WTC11 (cell line): ENCODE measurements at regions not wholly inside any gene's neighbourhood (a gene's known extent, or its start where the extent isn't known, plus 50 kb on each side); places are given as distances from the start of the nearest gene placed in this dataset.
A peak's percentile ranks its signal among the peaks of the same experiment; 100 is the strongest.

ENCODE experiments used
- ATAC-seq: fragments of 200-7000 bp; cut with Tn5 transposase; 2 replicates; pipeline ENCODE4 v1.10.0; 2021; ENCODE audit warnings: mild to moderate bottlenecking, moderate library complexity
- CTCF ChIA-PET: fragments of 300-600 bp; sonication (Branson Sonifier 250); formaldehyde crosslinking; loops from one replicate; lab custom pipeline; 2021; ENCODE audit warnings: antibody characterized with exemption; lab: Charles Lee
- POLR2A ChIA-PET: fragments of 350-600 bp; sonication (Branson Sonifier 250); formaldehyde crosslinking; loops from one replicate; lab custom pipeline; 2021; ENCODE audit warnings: antibody characterized with exemption; lab: Charles Lee
- DNase-seq: peaks from one replicate; pipeline ENCODE4 v3.0.0; 2021; ENCODE audit warnings: low spot score
- H3K27ac Mint-ChIP-seq: 2 replicates; pipeline ENCODE4 v1.8.0; 2021; ENCODE audit warnings: mixed read lengths
- H3K27me3 Mint-ChIP-seq: 2 replicates; pipeline ENCODE4 v1.8.0; 2021; ENCODE audit warnings: low read depth, mild to moderate bottlenecking, moderate library complexity, mixed read lengths
- H3K36me3 Mint-ChIP-seq: 2 replicates; pipeline ENCODE4 v1.8.0; 2021; ENCODE audit warnings: mixed read lengths
- H3K4me1 Mint-ChIP-seq: 2 replicates; pipeline ENCODE4 v1.8.0; 2022; ENCODE audit warnings: mixed read lengths
- H3K4me3 Mint-ChIP-seq: 2 replicates; pipeline ENCODE4 v1.8.0; 2021; ENCODE audit warnings: mild to moderate bottlenecking, moderate library complexity, mixed read lengths
- H3K9me3 Mint-ChIP-seq: 2 replicates; pipeline ENCODE4 v1.8.0; 2021; ENCODE audit warnings: mixed read lengths
- ATF1 ChIP-seq: sonication (generic); formaldehyde crosslinking; IDR thresholded peaks from 2 replicates; pipeline ENCODE4 v1.8.1; 2023; ENCODE audit warnings: mild to moderate bottlenecking, moderate library complexity, missing genetic modification reagents
- CREM ChIP-seq: sonication (generic); formaldehyde crosslinking; IDR thresholded peaks from 2 replicates; pipeline ENCODE4 v1.8.1; 2022; ENCODE audit warnings: mild to moderate bottlenecking, missing genetic modification reagents, moderate library complexity
- CTCF ChIP-seq: fragments of 200-600 bp; IDR thresholded peaks from 2 replicates; pipeline ENCODE4 v1.8.0; 2022; ENCODE audit warnings: antibody characterized with exemption
- EMX1 ChIP-seq: fragments of 250-450 bp; sonication (Bioruptor Pico); IDR thresholded peaks from 2 replicates; pipeline ENCODE4 v1.8.0; 2021; ENCODE audit warnings: mild to moderate bottlenecking
- ERG ChIP-seq: fragments of 250-450 bp; sonication (Bioruptor Pico); IDR thresholded peaks from 2 replicates; pipeline ENCODE4 v1.8.0; 2021; ENCODE audit warnings: mild to moderate bottlenecking
- ETV6 ChIP-seq: sonication (generic); formaldehyde crosslinking; IDR thresholded peaks from 2 replicates; pipeline ENCODE4 v1.8.1; 2022; ENCODE audit warnings: mild to moderate bottlenecking, missing genetic modification reagents
- GABPB1 ChIP-seq: sonication (generic); formaldehyde crosslinking; IDR thresholded peaks from 2 replicates; pipeline ENCODE4 v1.8.1; 2023; ENCODE audit warnings: mild to moderate bottlenecking, missing genetic modification reagents
- NFATC4 ChIP-seq: fragments of 250-450 bp; sonication (Bioruptor Pico); IDR thresholded peaks from 2 replicates; pipeline ENCODE4 v1.9.0; 2021; ENCODE audit warnings: mild to moderate bottlenecking
- NR3C1 ChIP-seq: sonication (generic); formaldehyde crosslinking; conservative IDR thresholded peaks from 2 replicates; pipeline ENCODE4 v1.8.1; 2023; ENCODE audit warnings: low read depth, mild to moderate bottlenecking, missing genetic modification reagents
- OVOL2 ChIP-seq: fragments of 250-450 bp; sonication (Bioruptor Pico); IDR thresholded peaks from 2 replicates; pipeline ENCODE4 v1.9.0; 2021; ENCODE audit warnings: mild to moderate bottlenecking, borderline replicate concordance
- PRRX2 ChIP-seq: fragments of 250-450 bp; sonication (Bioruptor Pico); IDR thresholded peaks from 2 replicates; pipeline ENCODE4 v1.8.0; 2021; ENCODE audit warnings: mild to moderate bottlenecking
- RORB ChIP-seq: fragments of 250-450 bp; sonication (Bioruptor Pico); IDR thresholded peaks from 2 replicates; pipeline ENCODE4 v1.9.0; 2021; ENCODE audit warnings: mild to moderate bottlenecking
- TP53 ChIP-seq: sonication (generic); formaldehyde crosslinking; IDR thresholded peaks from 2 replicates; pipeline ENCODE4 v1.8.1; 2023; ENCODE audit warnings: mild to moderate bottlenecking, missing genetic modification reagents
- ZNF219 ChIP-seq: sonication (generic); formaldehyde crosslinking; IDR thresholded peaks from 2 replicates; pipeline ENCODE4 v1.8.0; 2023; ENCODE audit warnings: missing genetic modification reagents, mild to moderate bottlenecking, borderline replicate concordance
- ZNF281 ChIP-seq: sonication (generic); formaldehyde crosslinking; IDR thresholded peaks from 2 replicates; pipeline ENCODE4 v1.8.0; 2023; ENCODE audit warnings: mild to moderate bottlenecking, missing genetic modification reagents
- ZNF317 ChIP-seq: sonication (generic); formaldehyde crosslinking; IDR thresholded peaks from 2 replicates; pipeline ENCODE4 v1.8.1; 2023; ENCODE audit warnings: low read depth, mild to moderate bottlenecking, moderate library complexity, missing genetic modification reagents, borderline replicate concordance
- ZNF532 ChIP-seq: fragments of 250-450 bp; sonication (Bioruptor Pico); IDR thresholded peaks from 2 replicates; pipeline ENCODE4 v1.9.0; 2021; ENCODE audit warnings: mild to moderate bottlenecking, borderline replicate concordance
- TF ChIP-seq, protein P1 (sequence below): fragments of 250-450 bp; sonication (Bioruptor Pico); IDR thresholded peaks from 2 replicates; pipeline ENCODE4 v1.9.0; 2021; ENCODE audit warnings: mild to moderate bottlenecking
- TF ChIP-seq, protein P2 (sequence below): sonication (generic); formaldehyde crosslinking; IDR thresholded peaks from 2 replicates; pipeline ENCODE4 v1.8.1; 2023; ENCODE audit warnings: mild to moderate bottlenecking, missing genetic modification reagents
- TF ChIP-seq, protein P3 (sequence below): sonication (generic); formaldehyde crosslinking; IDR thresholded peaks from 2 replicates; pipeline ENCODE4 v1.8.1; 2022; ENCODE audit warnings: low read depth, missing genetic modification reagents, borderline replicate concordance

DNA sequence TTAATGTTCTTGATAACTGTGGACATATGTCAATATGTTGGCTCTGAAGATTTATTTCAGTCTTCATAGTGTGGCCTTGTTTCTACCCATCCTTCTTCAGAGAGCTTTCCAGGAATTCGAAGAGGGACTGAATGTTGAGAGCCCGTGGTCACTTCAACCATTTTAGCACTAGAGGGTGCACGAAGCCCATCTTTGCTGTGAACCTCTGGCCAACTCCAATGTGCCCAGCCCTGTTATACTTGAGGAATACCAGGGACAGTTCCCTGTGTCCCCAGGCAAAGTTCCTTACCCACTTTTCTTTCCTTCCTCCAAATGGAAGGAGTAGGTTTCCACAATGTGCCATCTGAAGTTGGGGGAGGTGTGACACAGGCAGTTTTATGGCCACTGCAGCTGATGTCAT lies 603.5 kb downstream of the RPL10L start:
- POLR2A ChIA-PET = no interaction called here
- ATAC-seq = no peak
- Mint-ChIP-seq H3K4me3 (no peak overlapping the region), H3K27ac (no peak overlapping the region), H3K27me3 (no peaks in the 10 kb centered on the region), H3K4me1 (0 out of 2 replicates have a peak, but pooled peaks cover 5% of the 10 kb centered on the region), H3K36me3 (no peaks in the 10 kb centered on the region; the same call in 1 of the 2 replicates), H3K9me3 (peaks cover 10% of the 10 kb centered on the region; the same call in 1 of the 2 replicates)
- TF ChIP-seq ATF1 (CRISPR knock-in tag) (no peak), TP53 (CRISPR knock-in tag) (no peak), RORB (CRISPR knock-in tag) (no peak), GABPB1 (no peak), CREM (CRISPR knock-in tag) (no peak), ZNF281 (CRISPR knock-in tag) (no peak), PRRX2 (CRISPR knock-in tag) (no peak), EMX1 (CRISPR knock-in tag) (no peak)
- TF ChIP-seq, protein P1, sequence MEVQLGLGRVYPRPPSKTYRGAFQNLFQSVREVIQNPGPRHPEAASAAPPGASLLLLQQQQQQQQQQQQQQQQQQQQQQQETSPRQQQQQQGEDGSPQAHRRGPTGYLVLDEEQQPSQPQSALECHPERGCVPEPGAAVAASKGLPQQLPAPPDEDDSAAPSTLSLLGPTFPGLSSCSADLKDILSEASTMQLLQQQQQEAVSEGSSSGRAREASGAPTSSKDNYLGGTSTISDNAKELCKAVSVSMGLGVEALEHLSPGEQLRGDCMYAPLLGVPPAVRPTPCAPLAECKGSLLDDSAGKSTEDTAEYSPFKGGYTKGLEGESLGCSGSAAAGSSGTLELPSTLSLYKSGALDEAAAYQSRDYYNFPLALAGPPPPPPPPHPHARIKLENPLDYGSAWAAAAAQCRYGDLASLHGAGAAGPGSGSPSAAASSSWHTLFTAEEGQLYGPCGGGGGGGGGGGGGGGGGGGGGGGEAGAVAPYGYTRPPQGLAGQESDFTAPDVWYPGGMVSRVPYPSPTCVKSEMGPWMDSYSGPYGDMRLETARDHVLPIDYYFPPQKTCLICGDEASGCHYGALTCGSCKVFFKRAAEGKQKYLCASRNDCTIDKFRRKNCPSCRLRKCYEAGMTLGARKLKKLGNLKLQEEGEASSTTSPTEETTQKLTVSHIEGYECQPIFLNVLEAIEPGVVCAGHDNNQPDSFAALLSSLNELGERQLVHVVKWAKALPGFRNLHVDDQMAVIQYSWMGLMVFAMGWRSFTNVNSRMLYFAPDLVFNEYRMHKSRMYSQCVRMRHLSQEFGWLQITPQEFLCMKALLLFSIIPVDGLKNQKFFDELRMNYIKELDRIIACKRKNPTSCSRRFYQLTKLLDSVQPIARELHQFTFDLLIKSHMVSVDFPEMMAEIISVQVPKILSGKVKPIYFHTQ = no peak
- TF ChIP-seq, protein P2, sequence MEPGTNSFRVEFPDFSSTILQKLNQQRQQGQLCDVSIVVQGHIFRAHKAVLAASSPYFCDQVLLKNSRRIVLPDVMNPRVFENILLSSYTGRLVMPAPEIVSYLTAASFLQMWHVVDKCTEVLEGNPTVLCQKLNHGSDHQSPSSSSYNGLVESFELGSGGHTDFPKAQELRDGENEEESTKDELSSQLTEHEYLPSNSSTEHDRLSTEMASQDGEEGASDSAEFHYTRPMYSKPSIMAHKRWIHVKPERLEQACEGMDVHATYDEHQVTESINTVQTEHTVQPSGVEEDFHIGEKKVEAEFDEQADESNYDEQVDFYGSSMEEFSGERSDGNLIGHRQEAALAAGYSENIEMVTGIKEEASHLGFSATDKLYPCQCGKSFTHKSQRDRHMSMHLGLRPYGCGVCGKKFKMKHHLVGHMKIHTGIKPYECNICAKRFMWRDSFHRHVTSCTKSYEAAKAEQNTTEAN (CRISPR knock-in tag) = no peak
- CTCF ChIA-PET = interaction anchor here (0.5 to 1.0 kb wide), 4 partner anchors 157 to 442 kb away, joined by 3 to 6 read pairs (median 4); no protein-coding TSS in a partner anchor
- peak; percentile 59 for DNase-seq

DNA sequence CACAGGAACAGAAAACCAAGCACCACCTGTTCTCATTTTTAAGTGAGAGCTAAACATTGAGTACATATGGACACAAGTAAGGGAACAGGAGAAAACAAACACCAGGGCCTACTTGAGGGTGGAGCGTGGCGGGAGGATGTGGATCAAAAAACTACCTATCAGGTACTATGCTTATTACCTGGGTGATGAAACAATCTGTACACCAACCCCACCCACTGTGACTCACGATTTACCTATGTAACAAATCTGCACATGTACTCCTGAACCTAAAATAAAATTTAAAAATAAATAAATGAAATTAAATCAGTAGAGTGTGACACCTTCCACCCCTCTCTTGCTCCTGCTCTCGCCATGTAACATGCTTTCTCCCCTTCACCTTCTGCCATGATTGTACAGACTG lies 615.5 kb downstream of the RPL10L start:
- Mint-ChIP-seq H3K27ac (no peak overlapping the region), H3K27me3 (no peaks in the 10 kb centered on the region), H3K9me3 (peaks cover 24% of the 10 kb centered on the region), H3K36me3 (peaks cover 2% of the 10 kb centered on the region; the same call in 1 of the 2 replicates), H3K4me1 (0 out of 2 replicates have a peak, but pooled peaks cover 4% of the 10 kb centered on the region), H3K4me3 (no peak overlapping the region)
- DNase-seq = no peak
- POLR2A ChIA-PET = no interaction called here
- CTCF ChIA-PET = no interaction called here
- ATAC-seq = no peak
- TF ChIP-seq CTCF (no peak), OVOL2 (CRISPR knock-in tag) (no peak), ERG (CRISPR knock-in tag) (no peak), NR3C1 (no peak), ZNF219 (no peak), CREM (CRISPR knock-in tag) (no peak), ZNF317 (CRISPR knock-in tag) (no peak), NFATC4 (CRISPR knock-in tag) (no peak), ETV6 (CRISPR knock-in tag) (no peak), PRRX2 (CRISPR knock-in tag) (no peak), ZNF532 (CRISPR knock-in tag) (no peak)
- TF ChIP-seq, protein P3, sequence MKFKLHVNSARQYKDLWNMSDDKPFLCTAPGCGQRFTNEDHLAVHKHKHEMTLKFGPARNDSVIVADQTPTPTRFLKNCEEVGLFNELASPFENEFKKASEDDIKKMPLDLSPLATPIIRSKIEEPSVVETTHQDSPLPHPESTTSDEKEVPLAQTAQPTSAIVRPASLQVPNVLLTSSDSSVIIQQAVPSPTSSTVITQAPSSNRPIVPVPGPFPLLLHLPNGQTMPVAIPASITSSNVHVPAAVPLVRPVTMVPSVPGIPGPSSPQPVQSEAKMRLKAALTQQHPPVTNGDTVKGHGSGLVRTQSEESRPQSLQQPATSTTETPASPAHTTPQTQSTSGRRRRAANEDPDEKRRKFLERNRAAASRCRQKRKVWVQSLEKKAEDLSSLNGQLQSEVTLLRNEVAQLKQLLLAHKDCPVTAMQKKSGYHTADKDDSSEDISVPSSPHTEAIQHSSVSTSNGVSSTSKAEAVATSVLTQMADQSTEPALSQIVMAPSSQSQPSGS (CRISPR knock-in tag) = no peak
